ENCODE measurements at regions not wholly inside any gene's neighbourhood (a gene's known extent, or its start where the extent isn't known, plus 50 kb on each side); places are given as distances from the start of the nearest gene placed in this dataset.

GRCh38 chr2:223107825-223108224 lies 55.8 kb downstream of the KCNE4 start:
- TF ChIP-seq, protein P1, sequence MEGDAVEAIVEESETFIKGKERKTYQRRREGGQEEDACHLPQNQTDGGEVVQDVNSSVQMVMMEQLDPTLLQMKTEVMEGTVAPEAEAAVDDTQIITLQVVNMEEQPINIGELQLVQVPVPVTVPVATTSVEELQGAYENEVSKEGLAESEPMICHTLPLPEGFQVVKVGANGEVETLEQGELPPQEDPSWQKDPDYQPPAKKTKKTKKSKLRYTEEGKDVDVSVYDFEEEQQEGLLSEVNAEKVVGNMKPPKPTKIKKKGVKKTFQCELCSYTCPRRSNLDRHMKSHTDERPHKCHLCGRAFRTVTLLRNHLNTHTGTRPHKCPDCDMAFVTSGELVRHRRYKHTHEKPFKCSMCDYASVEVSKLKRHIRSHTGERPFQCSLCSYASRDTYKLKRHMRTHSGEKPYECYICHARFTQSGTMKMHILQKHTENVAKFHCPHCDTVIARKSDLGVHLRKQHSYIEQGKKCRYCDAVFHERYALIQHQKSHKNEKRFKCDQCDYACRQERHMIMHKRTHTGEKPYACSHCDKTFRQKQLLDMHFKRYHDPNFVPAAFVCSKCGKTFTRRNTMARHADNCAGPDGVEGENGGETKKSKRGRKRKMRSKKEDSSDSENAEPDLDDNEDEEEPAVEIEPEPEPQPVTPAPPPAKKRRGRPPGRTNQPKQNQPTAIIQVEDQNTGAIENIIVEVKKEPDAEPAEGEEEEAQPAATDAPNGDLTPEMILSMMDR (IDR thresholded peaks at IDR 0.05) = no peak
- TF ChIP-seq POLR2A (IDR thresholded peaks at IDR 0.05) = no peak
- no peak for TF ChIP-seq POLR2AphosphoS5 (IDR thresholded peaks at IDR 0.05)
